IPS-NIHi7 (cell line): ENCODE measurements at regions not wholly inside any gene's neighbourhood (a gene's known extent, or its start where the extent isn't known, plus 50 kb on each side); places are given as distances from the start of the nearest gene placed in this dataset.
A peak's percentile ranks its signal among the peaks of the same experiment; 100 is the strongest.

Experiments used
- DNase-seq: peaks from one replicate; pipeline ENCODE4 v3.0.0; 2012; ENCODE audit warnings: mixed read lengths; ENCODE audit errors: extremely low spot score

GRCh38 chr12:84685379-84685778 lies 227.2 kb downstream of the SLC6A15 start:
- DNase-seq: no peak

DNA sequence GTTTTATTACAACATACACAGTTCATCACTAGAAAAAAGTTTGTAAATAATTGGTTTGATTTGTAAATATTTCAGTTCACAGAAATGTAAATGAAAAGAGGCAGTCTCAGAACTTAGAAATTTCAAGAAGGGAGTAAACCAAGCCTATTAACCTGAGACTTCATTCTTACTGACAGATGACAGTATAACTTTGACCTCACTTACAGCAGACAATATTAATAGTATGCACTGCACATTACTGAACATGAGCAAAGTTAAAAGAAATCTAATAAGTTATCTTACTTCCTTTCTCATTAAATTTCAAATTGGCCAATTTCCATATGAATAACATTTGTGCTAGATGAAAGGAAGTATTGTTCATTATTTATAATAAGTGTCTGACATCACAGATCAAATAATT lies 235.8 kb downstream of the SLC6A15 start:
- no peak for DNase-seq

GRCh38 chr12:84661786-84662185 lies 250.8 kb downstream of the SLC6A15 start:
- no peak for DNase-seq

DNA sequence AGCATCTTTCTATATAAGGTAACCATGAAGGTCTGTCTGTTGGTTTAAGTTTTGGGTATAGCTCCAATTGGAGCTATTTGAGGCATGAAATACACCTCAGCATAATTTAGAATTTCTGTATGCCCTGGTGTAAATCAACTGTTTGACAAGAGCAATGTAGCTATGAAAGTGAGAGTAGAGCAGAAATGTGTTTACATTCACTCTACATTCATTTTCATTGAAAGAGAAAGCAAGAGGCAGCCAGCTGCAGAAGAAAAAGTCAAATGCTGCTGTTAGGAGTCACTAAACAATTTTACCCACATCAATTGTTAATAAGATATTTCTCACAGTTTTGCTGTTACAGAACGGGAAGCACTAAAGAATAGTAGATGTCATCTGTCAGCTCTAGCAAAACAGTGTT lies 252.5 kb downstream of the SLC6A15 start:
- no peak for DNase-seq

GRCh38 chr12:84658877-84659276 lies 253.7 kb downstream of the SLC6A15 start:
- DNase-seq: no peak

DNA sequence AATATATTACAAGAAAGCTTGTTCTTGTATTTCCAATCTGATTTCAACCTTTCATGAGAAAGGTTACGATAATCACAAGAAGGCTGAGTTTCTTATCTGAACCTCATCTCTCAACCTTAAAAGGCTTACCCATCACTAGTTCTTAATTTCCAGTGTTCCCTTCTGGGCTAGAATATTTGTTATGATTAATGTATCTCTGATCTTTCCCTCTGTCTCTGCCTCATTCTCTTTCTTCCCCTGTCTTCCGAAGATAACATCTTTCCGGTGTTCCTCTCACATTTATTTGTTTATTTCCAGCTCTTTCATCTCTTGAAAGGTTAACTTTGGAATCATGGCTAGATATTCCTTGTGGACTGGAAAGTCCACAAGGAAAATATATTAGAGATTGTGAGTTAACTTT lies 255.9 kb downstream of the SLC6A15 start:
- DNase-seq: no peak

- no peak for DNase-seq
Measured at GRCh38 chr12:84653482-84653881, 259.1 kb downstream of the SLC6A15 start.

DNA sequence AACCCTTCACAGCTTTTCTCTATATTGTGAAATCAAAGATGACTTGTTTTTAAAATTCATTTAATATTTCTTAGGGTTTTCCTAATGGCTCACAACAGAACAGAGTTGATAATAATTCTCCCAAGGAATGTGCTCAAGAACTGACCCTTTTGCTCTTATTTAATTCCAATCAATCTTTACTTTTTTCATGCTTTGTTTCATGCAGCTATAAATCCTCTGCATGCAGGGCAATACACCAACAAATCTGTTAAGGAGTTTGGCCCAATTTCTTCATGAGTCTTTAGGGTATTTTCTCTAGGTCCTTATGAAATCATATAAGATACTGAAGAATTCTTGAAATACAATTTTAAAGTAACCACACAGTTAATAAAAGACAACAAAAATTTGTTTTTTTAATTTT lies 264.2 kb downstream of the SLC6A15 start:
- no peak for DNase-seq

GRCh38 chr12:84644908-84645307 lies 267.7 kb downstream of the SLC6A15 start:
- DNase-seq: no peak

- DNase-seq: no peak
Measured at GRCh38 chr12:84643993-84644392, 268.6 kb downstream of the SLC6A15 start.

GRCh38 chr12:84641940-84642545 lies 270.6 kb downstream of the SLC6A15 start:
- DNase-seq: no peak

GRCh38 chr12:84638811-84639368 lies 273.7 kb downstream of the SLC6A15 start:
- DNase-seq: no peak

DNA sequence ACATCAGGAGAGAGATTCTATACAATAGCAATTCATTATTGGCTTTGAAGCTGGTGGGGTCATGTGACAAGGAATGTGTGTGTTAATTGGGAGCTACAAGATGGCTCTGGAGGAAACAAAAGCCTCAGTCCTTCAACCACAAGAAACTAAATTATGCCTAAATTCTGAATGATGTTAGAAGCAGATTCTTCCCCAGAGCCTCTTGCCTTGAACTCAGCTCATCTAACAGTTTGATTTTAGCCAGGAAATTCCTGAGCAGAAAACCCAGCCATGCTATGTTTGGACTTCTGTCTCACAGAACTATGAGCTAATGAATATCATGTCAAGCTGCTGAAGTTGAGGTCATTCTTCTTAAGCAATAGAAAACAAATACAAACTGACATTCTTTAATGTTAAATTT lies 274.7 kb downstream of the SLC6A15 start:
- no peak for DNase-seq

- no peak for DNase-seq
Measured at GRCh38 chr12:84636801-84637290, 275.8 kb downstream of the SLC6A15 start.

GRCh38 chr12:84634526-84634925 lies 278.1 kb downstream of the SLC6A15 start:
- no peak for DNase-seq

GRCh38 chr12:84632556-84632955 lies 280.0 kb downstream of the SLC6A15 start:
- DNase-seq: no peak

DNA sequence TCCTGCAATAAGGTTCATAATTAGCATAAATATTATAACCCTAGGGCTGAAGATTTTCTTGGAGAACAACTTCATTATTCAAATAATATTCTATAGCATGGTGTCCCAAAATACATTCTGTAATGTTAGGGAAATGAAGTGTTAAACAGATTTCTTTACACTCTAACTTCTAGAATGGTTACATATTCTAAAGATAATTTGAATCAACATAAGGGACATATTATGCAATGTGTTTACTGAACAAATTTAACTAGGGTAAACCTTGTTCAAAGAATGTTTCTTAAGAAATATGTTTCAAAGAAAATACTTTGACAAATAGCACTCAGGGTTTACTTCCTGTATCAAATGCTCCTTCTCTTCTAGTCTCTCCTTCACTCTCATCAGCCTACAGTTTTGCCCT lies 281.6 kb downstream of the SLC6A15 start:
- DNase-seq: no peak

GRCh38 chr12:84627593-84627992 lies 285.0 kb downstream of the SLC6A15 start:
- DNase-seq: no peak

- DNase-seq: no peak
Measured at GRCh38 chr12:84624601-84625000, 288.0 kb downstream of the SLC6A15 start.

DNA sequence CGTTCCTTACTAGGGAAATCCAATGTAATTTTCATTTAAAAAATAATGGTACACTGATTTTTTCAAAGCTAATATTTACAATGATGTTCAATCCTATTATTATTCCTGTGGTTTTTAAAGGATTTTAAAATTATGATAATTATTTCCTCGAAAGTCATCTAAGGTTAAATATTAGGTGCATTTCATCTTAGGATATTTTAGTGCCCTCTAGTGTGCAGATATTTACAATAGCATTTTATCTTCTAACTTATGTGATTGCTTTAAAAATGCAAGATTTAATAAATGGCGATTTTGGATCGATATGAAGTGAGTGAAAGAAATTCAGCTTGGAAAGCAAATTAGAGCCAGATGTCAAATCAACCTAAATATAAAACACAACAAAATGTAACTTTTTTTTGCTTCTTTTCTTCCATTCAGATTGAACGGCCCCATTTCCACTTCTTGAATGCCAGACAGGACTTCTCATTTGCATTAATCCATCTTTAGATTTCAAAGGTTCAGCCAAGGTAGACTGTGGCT lies 293.5 kb downstream of the SLC6A15 start:
- DNase-seq: no peak

DNA sequence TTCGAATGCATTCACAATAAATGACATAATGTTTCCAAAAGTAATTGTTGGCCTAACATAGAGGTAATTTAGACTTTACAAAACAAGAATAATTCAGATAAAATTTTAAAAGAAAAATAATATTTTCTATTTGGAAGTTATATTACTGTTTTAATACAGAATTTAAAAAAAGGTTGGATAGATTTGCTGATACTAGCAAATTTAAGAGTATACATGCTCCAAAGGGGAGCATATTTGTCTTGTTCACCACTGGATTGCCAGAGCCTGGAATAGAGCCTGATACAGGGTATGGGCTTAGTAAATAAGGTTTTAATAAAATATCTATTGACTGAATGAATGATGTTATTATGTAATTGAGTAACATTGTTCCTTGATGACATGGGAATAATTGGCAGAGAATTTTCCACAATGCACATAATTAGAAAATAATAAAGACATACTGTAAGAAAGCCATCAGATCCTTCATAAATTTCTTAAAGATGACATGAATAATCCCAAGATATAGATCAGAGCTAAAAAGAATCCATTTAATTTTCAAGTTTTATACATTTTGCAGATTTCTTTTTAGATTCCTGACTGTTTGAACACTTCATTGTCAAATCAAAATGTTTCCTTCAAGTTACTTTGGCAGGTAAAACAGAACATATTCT lies 305.3 kb downstream of the SLC6A15 start:
- DNase-seq: no peak

- peak; percentile 10 for DNase-seq
Measured at GRCh38 chr12:84605983-84606382, 306.6 kb downstream of the SLC6A15 start.

- no peak for DNase-seq
Measured at GRCh38 chr12:84604551-84604950, 308.0 kb downstream of the SLC6A15 start.
